ENCODE measurements at regions not wholly inside any gene's neighbourhood (a gene's known extent, or its start where the extent isn't known, plus 50 kb on each side); places are given as distances from the start of the nearest gene placed in this dataset.

DNA sequence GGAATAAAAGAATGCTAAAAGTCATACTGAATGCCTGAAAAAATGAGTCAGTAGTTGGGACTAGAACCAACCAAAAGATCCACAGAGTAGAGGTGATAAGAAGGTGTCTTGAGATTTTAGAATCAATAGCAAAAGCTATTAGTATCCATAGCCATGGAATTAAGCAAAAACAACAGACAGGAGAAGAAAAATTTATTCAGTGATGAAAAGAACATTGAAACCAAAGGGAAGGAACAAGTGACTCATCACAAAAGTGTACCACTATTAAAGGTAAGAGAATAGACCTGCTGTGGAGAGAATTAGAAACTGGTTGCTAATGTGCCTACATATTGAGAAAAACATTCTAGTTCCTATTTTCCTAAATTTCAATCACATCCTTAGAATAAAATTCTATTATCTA lies 182.0 kb upstream of the NEIL3 start:
- TF ChIP-seq, protein P1, sequence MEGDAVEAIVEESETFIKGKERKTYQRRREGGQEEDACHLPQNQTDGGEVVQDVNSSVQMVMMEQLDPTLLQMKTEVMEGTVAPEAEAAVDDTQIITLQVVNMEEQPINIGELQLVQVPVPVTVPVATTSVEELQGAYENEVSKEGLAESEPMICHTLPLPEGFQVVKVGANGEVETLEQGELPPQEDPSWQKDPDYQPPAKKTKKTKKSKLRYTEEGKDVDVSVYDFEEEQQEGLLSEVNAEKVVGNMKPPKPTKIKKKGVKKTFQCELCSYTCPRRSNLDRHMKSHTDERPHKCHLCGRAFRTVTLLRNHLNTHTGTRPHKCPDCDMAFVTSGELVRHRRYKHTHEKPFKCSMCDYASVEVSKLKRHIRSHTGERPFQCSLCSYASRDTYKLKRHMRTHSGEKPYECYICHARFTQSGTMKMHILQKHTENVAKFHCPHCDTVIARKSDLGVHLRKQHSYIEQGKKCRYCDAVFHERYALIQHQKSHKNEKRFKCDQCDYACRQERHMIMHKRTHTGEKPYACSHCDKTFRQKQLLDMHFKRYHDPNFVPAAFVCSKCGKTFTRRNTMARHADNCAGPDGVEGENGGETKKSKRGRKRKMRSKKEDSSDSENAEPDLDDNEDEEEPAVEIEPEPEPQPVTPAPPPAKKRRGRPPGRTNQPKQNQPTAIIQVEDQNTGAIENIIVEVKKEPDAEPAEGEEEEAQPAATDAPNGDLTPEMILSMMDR (IDR thresholded peaks at IDR 0.05; ENCODE audit: low read depth, low read length, missing control alignments) = no peak
- DNase-seq (ENCODE audit: extremely low read depth, low read depth) = no peak
- H3K4me3 ChIP-seq (replicated peaks; ENCODE audit: low read depth, low read length) = no peak overlapping the region

DNA sequence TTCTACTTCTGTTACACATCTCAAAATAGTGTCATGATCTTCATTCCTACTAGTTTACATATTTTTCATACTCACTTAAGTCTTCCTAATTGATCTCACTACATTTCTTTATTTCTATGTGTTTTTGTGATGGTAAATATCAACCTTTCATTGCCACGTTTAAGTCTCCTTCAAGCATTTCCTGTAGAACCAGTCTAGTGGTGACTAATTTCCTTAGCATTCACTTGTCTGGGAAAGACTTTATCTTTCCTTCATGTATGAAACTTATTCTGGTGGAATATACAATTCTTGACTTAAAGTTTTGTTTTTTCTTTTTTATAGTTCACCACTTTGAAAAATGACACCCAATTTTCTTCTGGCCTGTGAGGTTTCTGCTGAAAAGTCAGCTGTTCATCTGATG lies 181.4 kb upstream of the NEIL3 start:
- H3K4me3 ChIP-seq (replicated peaks; ENCODE audit: low read depth, low read length) = no peak overlapping the region
- TF ChIP-seq, protein P1 (IDR thresholded peaks at IDR 0.05; ENCODE audit: low read depth, low read length, missing control alignments) = no peak
- no peak for DNase-seq (ENCODE audit: extremely low read depth, low read depth)

DNA sequence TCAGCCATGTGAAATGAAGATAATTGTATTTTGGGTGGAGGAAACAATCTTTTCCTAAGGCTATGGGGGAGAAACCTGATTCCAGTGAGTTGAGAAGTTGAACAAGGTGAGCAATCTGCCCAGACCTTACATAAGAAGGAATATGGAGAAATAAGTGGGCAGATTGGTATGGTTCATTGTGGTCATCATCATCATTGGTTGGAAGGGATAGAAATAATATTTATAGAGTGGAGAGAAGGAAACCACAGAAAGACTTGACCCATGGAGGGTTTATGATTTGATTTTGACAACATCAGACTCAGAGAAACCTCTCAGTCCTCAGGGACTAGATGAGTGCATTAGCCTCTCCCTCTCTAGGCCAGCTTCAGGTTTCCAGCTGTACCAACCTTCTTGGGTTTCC lies 177.9 kb upstream of the NEIL3 start:
- DNase-seq (ENCODE audit: extremely low read depth, low read depth) = no peak
- TF ChIP-seq, protein P1 (IDR thresholded peaks at IDR 0.05; ENCODE audit: low read depth, low read length, missing control alignments) = no peak
- no peak overlapping the region for H3K4me3 ChIP-seq (replicated peaks; ENCODE audit: low read depth, low read length)

DNA sequence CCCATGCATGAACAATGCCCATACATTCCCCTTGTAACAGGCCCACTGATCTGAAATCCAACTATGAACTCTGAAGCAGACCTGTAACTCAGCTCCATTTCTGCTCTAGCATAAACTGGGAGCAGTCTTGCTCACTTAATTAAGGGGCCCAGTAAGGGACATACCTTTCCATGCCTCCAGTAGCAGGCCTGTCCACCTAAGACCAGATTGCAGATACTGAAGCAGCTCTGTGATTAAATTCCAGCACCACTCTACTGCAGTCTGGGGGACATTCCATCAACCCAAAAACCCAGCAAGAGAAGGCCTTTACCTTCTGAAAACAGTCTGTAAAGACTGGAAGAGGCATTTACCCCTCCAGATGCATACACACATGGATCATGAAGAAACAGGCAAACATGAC lies 162.0 kb upstream of the NEIL3 start:
- TF ChIP-seq, protein P1 (IDR thresholded peaks at IDR 0.05; ENCODE audit: low read depth, low read length, missing control alignments) = no peak

DNA sequence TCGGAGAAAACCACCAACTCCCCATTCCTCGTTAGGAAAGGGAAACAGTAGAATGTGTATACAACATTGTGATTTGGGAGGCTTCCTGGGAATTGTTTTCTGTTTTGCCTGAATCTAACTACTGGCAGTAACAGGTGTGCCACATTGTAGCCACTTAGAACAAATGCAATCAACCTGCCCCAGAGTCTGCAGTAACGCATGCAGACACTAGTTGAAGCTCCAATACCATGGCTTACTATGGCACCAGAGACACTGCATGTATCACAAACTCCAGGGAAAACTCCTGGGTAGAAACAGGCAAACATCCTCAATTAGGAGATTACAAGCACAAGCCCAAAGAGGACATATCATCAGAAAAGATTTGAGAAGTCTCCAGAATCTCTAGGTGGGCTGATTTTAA lies 154.2 kb upstream of the NEIL3 start:
- DNase-seq (ENCODE audit: extremely low read depth, low read depth) = no peak
- TF ChIP-seq, protein P1 (IDR thresholded peaks at IDR 0.05; ENCODE audit: low read depth, low read length, missing control alignments) = no peak

More for the DNA sequence above, 162.0 kb upstream of the NEIL3 start:
- no peak overlapping the region for H3K4me3 ChIP-seq (replicated peaks; ENCODE audit: low read depth, low read length)
- DNase-seq (ENCODE audit: extremely low read depth, low read depth) = no peak

DNA sequence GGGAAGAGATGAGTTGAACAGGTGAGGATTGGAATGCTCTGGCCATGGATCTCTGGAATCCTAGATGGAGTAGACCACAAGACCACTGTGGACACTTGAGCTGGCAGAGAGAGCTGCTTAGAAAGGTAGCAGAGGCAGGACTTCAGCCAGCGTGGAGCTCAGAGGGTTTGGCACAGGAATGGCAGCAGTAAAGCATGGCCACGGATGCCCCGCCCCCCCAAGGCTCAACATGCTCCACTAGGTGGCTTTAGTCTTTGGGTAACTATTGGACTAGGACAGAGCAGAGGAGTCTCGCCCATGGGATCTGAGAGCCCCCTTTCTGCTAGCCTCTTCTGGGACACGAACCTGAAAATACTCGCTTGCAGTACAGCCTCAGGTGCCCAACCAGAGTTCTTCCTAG lies 150.1 kb upstream of the NEIL3 start:
- TF ChIP-seq, protein P1 (IDR thresholded peaks at IDR 0.05; ENCODE audit: low read depth, low read length, missing control alignments) = no peak
- DNase-seq (ENCODE audit: extremely low read depth, low read depth) = no peak
- H3K4me3 ChIP-seq (replicated peaks; ENCODE audit: low read depth, low read length) = no peak overlapping the region

More for the DNA sequence above, 154.2 kb upstream of the NEIL3 start:
- H3K4me3 ChIP-seq (replicated peaks; ENCODE audit: low read depth, low read length) = no peak overlapping the region

DNA sequence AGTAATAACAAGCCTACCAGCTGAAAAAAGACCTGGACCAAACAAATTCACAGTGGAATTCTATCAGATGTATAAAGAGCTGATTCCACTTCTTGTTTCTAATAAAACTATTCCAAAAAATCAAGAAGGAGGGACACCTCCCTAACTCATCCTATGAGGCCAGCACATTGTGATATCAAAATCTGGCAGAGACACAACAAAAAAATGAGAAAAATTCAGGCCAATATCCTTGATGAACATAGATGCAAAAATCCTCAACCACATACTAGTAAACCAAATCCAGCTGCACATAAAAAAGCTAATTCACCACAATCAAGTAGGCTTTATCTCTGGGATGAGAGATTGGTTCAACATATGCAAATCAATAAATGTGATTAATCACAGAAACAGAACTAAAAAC lies 147.9 kb upstream of the NEIL3 start:
- no peak for DNase-seq (ENCODE audit: extremely low read depth, low read depth)
- TF ChIP-seq, protein P1 (IDR thresholded peaks at IDR 0.05; ENCODE audit: low read depth, low read length, missing control alignments) = no peak
- H3K4me3 ChIP-seq (replicated peaks; ENCODE audit: low read depth, low read length) = no peak overlapping the region
